AG09319 (cell line): ENCODE measurements at regions not wholly inside any gene's neighbourhood (a gene's known extent, or its start where the extent isn't known, plus 50 kb on each side); places are given as distances from the start of the nearest gene placed in this dataset.

Source experiments
- DNase-seq: peaks from one replicate; pipeline ENCODE4 v3.0.0-alpha.2; 2010; ENCODE audit warnings: low read depth; ENCODE audit errors: extremely low read depth
- TF ChIP-seq, protein P1 (sequence below): IDR thresholded peaks from 2 replicates; pipeline ENCODE4 v1.5.1; 2011; ENCODE audit warnings: low read depth, mild to moderate bottlenecking, inconsistent platforms, low read length, moderate library complexity

- no peak for DNase-seq
- TF ChIP-seq, protein P1, sequence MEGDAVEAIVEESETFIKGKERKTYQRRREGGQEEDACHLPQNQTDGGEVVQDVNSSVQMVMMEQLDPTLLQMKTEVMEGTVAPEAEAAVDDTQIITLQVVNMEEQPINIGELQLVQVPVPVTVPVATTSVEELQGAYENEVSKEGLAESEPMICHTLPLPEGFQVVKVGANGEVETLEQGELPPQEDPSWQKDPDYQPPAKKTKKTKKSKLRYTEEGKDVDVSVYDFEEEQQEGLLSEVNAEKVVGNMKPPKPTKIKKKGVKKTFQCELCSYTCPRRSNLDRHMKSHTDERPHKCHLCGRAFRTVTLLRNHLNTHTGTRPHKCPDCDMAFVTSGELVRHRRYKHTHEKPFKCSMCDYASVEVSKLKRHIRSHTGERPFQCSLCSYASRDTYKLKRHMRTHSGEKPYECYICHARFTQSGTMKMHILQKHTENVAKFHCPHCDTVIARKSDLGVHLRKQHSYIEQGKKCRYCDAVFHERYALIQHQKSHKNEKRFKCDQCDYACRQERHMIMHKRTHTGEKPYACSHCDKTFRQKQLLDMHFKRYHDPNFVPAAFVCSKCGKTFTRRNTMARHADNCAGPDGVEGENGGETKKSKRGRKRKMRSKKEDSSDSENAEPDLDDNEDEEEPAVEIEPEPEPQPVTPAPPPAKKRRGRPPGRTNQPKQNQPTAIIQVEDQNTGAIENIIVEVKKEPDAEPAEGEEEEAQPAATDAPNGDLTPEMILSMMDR: no peak
Measured at GRCh38 chr16:51057969-51058337, 93.1 kb downstream of the SALL1 start.

DNA sequence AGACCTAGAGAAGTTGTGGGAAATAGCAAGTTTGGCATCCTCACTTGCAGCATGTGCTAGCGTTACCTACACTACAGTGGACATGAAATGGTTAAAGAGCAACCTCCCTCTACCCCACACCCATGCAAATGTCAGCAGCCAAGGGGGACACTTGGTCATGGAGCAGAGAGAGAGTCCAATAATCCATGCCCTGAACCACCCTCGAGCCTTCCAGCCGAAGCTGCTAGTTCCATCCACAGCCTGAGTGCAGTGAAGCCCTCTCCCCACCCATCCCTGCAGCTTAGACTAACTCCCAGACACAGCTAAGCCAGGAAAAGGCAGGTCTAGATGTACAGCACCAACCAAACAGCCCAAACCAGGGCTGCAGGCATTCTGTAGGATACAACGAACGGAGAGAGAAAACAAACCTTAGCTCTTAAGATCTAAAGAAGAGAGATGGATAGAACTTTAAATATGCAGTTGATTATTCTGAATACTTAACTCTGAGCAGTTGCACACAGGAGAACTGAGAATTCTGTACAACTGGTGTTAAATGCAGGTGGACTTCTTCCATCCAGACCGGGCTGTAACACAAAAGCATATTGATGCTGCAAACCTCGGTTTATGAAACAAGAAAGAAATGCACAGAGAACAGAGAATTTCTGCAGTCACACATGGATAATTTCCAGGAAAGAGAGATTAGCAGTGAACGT lies 93.8 kb downstream of the SALL1 start:
- no peak for DNase-seq
- TF ChIP-seq, protein P1: no peak

GRCh38 chr16:51056331-51056730 lies 94.7 kb downstream of the SALL1 start:
- TF ChIP-seq, protein P1: no peak
- DNase-seq: no peak

GRCh38 chr16:51055434-51055833 lies 95.6 kb downstream of the SALL1 start:
- TF ChIP-seq, protein P1: no peak
- DNase-seq: no peak

DNA sequence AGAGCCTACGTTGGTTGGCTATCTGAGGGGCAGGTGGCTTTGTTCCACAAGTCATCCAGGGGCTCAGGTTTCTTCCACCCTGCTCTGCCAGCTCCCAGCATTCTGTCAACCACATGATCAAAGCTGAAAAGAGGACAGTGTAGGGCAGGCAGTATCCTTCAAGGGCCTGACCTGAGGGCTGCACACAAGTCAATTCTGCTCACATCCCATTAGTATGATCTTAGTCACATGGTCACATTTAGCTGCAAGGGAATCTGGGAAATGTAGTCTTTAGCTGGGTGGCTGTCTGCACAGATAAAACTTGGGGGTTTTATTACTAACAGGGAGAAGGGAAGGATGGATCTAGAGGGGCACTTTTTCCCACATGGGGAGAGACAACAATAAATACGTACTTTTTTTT lies 97.3 kb downstream of the SALL1 start:
- TF ChIP-seq, protein P1: no peak

GRCh38 chr16:51051671-51052070 lies 99.4 kb downstream of the SALL1 start:
- no peak for DNase-seq
- TF ChIP-seq, protein P1: no peak

More for the DNA sequence above, 97.3 kb downstream of the SALL1 start:
- DNase-seq: no peak

DNA sequence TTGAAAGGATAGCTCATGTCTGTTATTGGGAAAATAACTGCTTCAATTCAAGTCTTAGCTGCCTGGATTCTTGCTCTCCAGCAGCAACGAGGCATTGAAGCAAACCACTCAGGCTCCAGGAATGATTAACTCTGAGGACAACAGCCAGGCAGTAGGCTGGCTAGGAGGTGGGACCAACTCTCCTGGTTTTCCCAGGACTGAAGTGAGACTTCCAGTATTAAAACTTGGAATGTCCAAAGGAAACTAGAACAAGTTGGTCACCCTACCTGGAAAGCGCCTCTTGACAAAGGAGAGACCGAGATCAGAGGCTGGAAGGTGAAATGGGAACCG lies 100.7 kb downstream of the SALL1 start:
- no peak for DNase-seq
- TF ChIP-seq, protein P1: no peak
